NT2/D1 (cell line): ENCODE measurements at regions not wholly inside any gene's neighbourhood (a gene's known extent, or its start where the extent isn't known, plus 50 kb on each side); places are given as distances from the start of the nearest gene placed in this dataset.

Experiments
- DNase-seq: peaks from one replicate; pipeline ENCODE4 v3.0.0-alpha.2; 2011; ENCODE audit warnings: low read depth, low spot score
- H3K27me3 ChIP-seq: 2 replicates; pipeline ENCODE4 v1.6.0; 2011; ENCODE audit warnings: mild to moderate bottlenecking; ENCODE audit not compliant: insufficient read length, insufficient read depth
- H3K36me3 ChIP-seq: 2 replicates; pipeline ENCODE4 v1.6.1; 2011; ENCODE audit warnings: mild to moderate bottlenecking, low read length, mixed read lengths; ENCODE audit not compliant: insufficient read depth, insufficient read length
- H3K4me1 ChIP-seq: 2 replicates; pipeline ENCODE4 v1.5.1; 2011; ENCODE audit not compliant: insufficient read depth, insufficient read length
- H3K4me3 ChIP-seq: 2 replicates; pipeline ENCODE4 v1.5.1; 2011; ENCODE audit warnings: low read depth; ENCODE audit not compliant: insufficient read length
- H3K9ac ChIP-seq: 2 replicates; pipeline ENCODE4 v1.6.0; 2011; ENCODE audit warnings: low read depth; ENCODE audit not compliant: insufficient read length
- H3K9me3 ChIP-seq: 2 replicates; pipeline ENCODE4 v1.5.1; 2011; ENCODE audit warnings: mild to moderate bottlenecking, low read length; ENCODE audit not compliant: insufficient read depth
- SUZ12 ChIP-seq: IDR thresholded peaks from 2 replicates; pipeline ENCODE4 v1.6.1; 2011; ENCODE audit not compliant: insufficient read length, insufficient read depth; ENCODE audit errors: extremely low read depth
- YY1 ChIP-seq: IDR thresholded peaks from 2 replicates; pipeline ENCODE4 v1.6.1; 2011; ENCODE audit not compliant: insufficient read length, insufficient read depth
- ZNF274 ChIP-seq: IDR thresholded peaks from 2 replicates; pipeline ENCODE4 v1.6.1; 2011; ENCODE audit warnings: mild to moderate bottlenecking, low read depth, low read length

GRCh38 chr16:85557971-85558657 is 55.0 kb upstream of the GSE1 start:
- peaks cover 29% of the 10 kb centered on the region for H3K4me1 ChIP-seq
- H3K36me3 ChIP-seq, result no peaks in the 10 kb centered on the region
- TF ChIP-seq ZNF274, result no peak
- no peak for TF ChIP-seq YY1
- TF ChIP-seq SUZ12, result no peak
- DNase-seq, result no peak
- H3K27me3 ChIP-seq, result peaks cover 2% of the 10 kb centered on the region
- peak overlapping the region; percentile 43 for H3K4me3 ChIP-seq
- H3K9me3 ChIP-seq, result no peaks in the 10 kb centered on the region
- H3K9ac ChIP-seq, result peak overlapping the region; percentile 64

GRCh38 chr16:85560932-85561247 is 52.2 kb upstream of the GSE1 start:
- no peaks in the 10 kb centered on the region for H3K9me3 ChIP-seq
- H3K36me3 ChIP-seq, result no peaks in the 10 kb centered on the region
- H3K27me3 ChIP-seq, result peaks cover 8% of the 10 kb centered on the region
- no peak for TF ChIP-seq ZNF274
- no peak for TF ChIP-seq SUZ12
- no peak for TF ChIP-seq YY1
- H3K4me1 ChIP-seq, result peaks cover 33% of the 10 kb centered on the region
- no peak for DNase-seq
- H3K4me3 ChIP-seq, result no peak overlapping the region
- no peak overlapping the region for H3K9ac ChIP-seq

DNA sequence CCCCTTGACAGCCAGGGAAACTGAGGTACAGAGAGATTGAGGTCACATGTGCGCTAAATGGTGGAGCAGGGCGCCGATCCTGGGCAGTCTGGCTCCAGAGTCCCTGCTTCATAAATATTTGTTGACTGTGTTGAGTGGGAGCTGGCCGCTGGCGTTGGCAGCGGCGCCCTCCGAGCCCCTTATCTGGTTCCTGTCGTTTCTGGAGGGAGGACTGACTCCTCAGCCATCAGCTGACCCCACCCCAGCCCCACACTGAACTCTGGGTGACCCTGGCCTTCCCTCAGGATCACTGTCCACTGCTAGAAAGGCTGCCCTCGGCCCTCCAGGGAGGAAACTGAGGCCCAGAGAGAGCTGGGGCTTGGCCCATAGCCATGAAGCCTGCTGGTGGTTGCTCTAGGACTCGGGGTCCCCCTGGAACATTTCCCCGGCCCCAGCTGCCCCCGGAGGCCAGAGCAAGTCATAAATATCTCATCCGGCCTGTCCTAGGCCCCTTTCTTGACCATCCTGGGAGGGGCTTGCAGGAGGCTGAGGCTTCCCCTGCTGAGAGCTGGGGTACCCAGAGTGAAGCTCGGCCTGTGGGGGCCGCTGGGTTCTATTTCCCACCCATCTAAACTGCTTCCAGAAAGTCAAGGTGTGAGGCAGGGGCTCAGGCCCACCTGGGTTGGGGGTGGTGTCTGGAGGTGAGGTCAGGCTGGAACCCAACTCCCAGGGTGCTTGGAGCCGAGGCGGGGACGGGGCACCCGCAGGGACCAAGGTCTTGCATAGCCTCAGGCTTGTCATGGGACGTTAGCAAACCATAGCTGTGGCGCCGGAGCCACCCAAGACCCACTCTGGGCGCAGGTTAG is 51.7 kb upstream of the GSE1 start:
- H3K9me3 ChIP-seq, result no peaks in the 10 kb centered on the region
- no peak for TF ChIP-seq YY1
- TF ChIP-seq SUZ12, result no peak
- TF ChIP-seq ZNF274, result no peak
- H3K4me3 ChIP-seq, result no peak overlapping the region
- peaks cover 8% of the 10 kb centered on the region for H3K27me3 ChIP-seq
- H3K36me3 ChIP-seq, result no peaks in the 10 kb centered on the region
- H3K9ac ChIP-seq, result peak overlapping the region; percentile 17
- DNase-seq, result no peak
- H3K4me1 ChIP-seq, result peaks cover 39% of the 10 kb centered on the region

- no peak for DNase-seq
- Histone ChIP-seq H3K4me1 (peaks cover 42% of the 10 kb centered on the region), H3K36me3 (no peaks in the 10 kb centered on the region), H3K9me3 (no peaks in the 10 kb centered on the region), H3K9ac (peak overlapping the region; percentile 45), H3K27me3 (peaks cover 9% of the 10 kb centered on the region), H3K4me3 (no peak overlapping the region)
- no peak for TF ChIP-seq ZNF274
- TF ChIP-seq YY1, result no peak
- no peak for TF ChIP-seq SUZ12
Observed at GRCh38 chr16:85562093-85562786, 50.9 kb upstream of the GSE1 start.

DNA sequence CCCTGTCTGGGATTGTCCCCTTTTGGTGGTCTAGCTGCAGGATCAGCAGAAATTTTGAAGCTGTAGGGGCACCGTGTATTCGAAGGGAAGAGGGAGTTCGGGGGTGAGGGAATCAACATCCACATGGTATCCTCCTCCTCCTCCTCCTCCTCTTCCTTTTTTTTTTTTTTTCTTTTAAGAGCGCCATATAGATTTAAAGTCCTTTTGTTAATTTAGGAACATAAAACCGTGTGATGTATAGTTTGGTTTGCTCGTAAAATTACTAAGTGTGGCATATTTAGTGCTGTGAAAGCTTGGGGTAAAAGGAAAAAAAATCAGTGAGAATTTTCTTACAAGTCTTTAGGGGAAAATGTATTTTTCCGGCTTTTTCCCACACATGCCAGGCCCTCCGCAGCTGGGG is 50.1 kb upstream of the GSE1 start:
- peaks cover 17% of the 10 kb centered on the region for H3K27me3 ChIP-seq
- H3K9me3 ChIP-seq, result no peaks in the 10 kb centered on the region
- no peaks in the 10 kb centered on the region for H3K36me3 ChIP-seq
- no peak overlapping the region for H3K9ac ChIP-seq
- DNase-seq, result no peak
- H3K4me3 ChIP-seq, result no peak overlapping the region
- peaks cover 45% of the 10 kb centered on the region for H3K4me1 ChIP-seq
- TF ChIP-seq ZNF274, result no peak
- no peak for TF ChIP-seq SUZ12
- no peak for TF ChIP-seq YY1
